HG03575 (cell line): ENCODE measurements at regions not wholly inside any gene's neighbourhood (a gene's known extent, or its start where the extent isn't known, plus 50 kb on each side); places are given as distances from the start of the nearest gene placed in this dataset.

Source experiments
- ATAC-seq: cut with Tn5 transposase; IDR thresholded peaks from one replicate; pipeline ENCODE4 v1.9.1; 2021; ENCODE audit not compliant: unreplicated experiment, insufficient number of reproducible peaks, low FRiP score; ENCODE audit errors: extremely low read depth

DNA sequence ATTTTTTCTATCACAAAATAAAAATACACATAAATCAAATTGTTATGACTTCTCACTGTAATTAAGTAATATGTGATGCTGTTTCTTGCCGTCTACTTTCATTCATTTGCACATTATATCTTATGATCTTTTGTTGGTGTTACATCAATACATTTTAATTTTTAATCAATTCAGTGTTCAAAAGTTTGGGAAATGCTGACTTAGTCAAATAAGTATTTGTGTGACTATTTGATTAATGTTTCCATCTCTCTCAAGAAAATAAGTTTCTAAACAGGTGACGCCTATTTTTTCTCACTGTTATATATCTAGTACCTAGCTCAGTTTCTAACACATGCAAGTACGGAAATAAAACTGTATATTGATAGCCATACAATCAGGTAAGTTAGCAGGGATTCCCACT, 329.5 kb upstream of the KIRREL3 start:
- no peak for ATAC-seq

- no peak for ATAC-seq
Observed at GRCh38 chr11:127308291-127308690, 307.7 kb upstream of the KIRREL3 start.

DNA sequence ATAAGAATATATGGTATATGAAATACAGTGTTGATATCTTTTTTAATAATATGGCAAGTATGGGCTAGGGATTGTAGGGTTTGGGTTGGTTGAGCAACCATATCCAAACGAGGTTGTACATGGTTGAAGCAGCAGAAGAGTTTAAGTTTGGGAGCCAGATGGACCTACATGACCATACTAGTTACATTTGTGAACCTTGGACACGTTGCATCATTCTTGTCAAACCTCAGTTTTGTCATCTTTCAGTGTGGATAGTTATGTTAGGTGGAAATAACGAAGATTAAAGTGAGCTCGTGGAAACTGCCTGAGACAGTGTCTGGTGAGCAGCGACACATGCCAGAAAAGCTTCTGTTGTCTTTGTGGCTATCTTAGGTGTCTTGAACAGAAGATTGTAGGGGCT, 307.1 kb upstream of the KIRREL3 start:
- no peak for ATAC-seq

GRCh38 chr11:127304634-127305033, 304.1 kb upstream of the KIRREL3 start:
- no peak for ATAC-seq

- no peak for ATAC-seq
Observed at GRCh38 chr11:127288926-127289325, 288.4 kb upstream of the KIRREL3 start.

DNA sequence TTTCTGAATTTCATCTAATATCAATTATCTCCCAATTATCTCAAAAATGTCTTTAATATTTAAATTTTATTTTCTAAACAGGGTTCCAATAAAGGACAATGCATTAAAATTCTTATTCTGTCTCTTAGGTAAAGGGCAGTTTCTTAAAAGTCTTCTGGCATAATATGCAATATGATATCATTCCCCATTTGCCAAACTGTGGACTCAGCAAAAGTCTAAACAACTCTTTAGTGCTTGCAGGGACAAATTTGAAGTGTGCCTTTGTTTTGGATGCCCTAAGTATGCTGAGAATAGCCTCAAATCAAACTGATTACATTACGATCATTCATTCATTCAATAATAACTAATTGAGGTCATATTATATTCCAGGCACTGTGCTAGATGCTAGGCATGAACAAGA, 281.0 kb upstream of the KIRREL3 start:
- no peak for ATAC-seq

DNA sequence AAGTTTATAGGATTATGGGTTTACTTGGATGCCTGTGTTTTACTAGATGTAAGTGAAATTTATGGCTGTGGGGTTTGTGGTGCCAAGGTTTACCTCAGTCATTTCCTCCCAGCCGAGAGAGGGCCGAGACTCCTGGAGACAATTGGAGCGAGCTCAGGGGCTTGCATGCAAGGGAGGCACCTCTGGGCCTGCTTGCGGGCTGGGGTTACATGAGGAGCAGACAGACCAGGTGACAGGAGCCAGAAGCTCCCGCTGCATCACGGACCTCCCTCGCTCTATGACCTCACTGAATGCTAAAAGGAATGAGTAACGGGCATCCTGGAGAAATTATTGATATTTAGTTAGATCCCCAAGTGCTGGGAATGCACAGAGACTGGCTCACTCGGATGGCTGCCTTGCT, 275.2 kb upstream of the KIRREL3 start:
- no peak for ATAC-seq

DNA sequence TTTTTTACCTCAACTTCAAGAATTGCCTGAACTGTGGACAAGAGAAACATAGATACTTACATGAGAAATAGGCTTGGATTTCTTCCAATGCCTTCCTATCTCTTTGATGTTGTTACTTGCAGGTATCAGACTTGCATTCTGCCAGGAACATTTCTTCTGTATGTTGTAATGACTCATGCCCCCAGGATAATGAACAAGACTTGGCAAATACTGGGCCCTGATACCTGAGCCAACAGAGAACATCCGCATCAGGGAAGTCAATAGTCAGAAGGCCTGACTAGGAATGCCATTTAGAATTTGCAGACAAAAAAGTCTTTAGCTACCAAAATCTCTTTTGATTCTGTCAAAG, 273.7 kb upstream of the KIRREL3 start:
- ATAC-seq, result no peak

DNA sequence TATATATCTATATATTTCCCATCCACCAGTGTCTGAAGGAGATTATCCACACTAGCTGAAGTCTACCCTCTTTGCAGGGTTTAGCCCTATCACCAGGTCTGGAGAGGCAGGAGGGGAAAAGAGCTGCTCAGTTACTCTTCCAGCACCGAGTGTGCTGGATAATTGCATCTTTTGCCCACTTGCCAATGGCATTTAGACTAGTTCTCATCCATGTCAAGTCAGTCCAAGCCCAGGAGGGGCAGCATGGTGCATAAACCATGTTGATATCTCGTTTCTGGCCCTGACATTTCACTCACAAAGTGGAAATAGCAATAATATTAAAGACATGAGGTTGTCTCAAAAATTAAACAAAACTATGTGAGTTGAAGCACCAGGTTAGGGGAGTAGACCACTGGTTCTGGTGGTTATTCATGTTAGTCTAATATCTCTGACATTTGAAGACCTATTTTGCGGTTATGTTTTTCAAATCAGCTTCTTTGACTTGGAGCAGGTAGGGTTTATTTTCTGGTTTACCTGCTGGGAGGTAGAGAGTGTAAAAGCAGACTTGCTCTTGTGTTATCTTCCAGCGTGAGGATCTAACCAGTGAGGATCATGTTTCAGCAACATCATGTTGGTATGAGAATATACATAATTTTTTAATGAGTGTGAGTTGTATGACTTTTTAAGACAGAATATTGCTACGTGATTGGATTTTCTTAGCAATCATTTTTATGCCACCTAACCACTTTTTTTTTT, 273.2 kb upstream of the KIRREL3 start:
- ATAC-seq, result no peak

GRCh38 chr11:127270851-127271250, 270.3 kb upstream of the KIRREL3 start:
- ATAC-seq, result no peak

- ATAC-seq, result no peak
Observed at GRCh38 chr11:127269911-127270310, 269.3 kb upstream of the KIRREL3 start.

DNA sequence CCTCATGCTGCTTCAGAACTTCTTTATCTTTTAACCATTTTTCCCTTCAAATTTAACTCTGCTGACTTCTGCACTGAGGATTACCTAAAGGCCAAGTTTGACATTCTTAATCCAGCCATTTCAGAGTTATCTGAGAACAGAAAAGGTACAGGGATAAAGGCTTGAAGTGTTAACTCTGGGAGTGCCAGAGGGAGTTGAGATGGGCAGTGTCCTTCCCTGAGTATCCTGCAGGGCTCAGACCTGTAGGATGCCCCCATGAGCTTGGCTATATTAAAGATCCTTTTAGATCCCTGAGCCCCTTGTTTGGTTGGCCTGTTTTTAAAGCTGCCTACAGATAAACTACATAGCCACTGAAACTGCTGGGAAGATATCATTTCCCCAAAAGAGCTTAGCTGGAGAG, 268.4 kb upstream of the KIRREL3 start:
- no peak for ATAC-seq

DNA sequence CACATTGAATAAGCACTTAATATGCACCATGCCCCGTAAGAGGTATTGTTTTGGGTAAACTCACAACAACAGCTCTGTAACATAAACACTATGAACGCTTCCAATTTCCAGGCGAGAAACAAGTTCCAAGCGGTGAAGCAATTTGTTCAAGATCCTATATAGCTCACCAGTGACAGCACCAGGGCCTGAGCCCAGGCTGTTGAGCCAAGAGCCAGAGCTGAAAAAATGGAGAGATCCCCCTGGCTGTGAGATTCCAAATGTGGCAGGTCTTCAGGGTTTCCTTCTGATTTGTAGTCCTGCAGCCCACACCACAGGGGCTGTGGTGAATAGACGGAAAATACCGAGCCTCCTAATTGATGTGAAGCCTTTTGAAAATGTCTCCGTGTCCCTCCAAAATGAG, 268.0 kb upstream of the KIRREL3 start:
- no peak for ATAC-seq

- ATAC-seq, result no peak
Observed at GRCh38 chr11:127259102-127259501, 258.5 kb upstream of the KIRREL3 start.

DNA sequence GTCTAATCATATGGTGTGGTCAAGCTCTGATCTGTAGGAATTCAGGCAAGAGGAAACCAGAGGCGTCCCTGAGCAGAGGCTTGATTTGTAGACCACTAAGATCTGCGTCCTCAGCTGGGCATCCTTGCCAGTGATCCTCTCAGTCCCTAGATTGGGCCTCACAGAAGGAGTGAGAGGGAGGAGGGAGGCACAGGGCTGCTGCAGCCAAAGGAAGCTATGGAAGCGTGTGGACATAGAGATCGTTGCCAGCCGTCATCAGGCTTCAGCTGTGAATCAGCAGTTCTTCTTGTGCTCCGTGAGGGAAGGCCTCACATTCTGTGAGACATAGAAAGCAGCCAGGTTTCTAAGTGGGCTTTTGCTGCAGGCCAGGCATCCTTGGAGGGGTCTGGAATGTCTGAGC, 254.6 kb upstream of the KIRREL3 start:
- ATAC-seq, result no peak

GRCh38 chr11:127252321-127252720, 251.8 kb upstream of the KIRREL3 start:
- ATAC-seq, result peak; percentile 49

GRCh38 chr11:127249576-127249975, 249.0 kb upstream of the KIRREL3 start:
- no peak for ATAC-seq

DNA sequence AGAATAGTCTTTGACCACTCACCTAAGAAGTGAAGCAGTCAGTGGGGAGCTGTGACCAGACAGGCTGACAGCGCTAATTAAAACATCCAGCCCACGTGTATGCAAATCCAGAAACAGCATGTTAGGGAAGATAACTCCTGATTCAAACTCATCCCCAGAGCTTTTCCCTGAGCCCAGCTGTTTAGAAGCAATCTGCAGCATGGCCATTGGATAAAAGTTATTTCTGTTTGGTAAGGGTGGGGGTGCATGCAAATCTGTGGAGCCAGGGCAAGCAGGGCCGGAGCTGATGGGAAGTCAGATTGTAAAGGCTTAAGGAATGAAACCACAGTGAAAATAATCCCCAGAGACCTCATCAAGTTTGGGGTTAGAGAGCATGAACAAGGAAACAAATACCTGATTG, 247.9 kb upstream of the KIRREL3 start:
- ATAC-seq, result no peak

- no peak for ATAC-seq
Observed at GRCh38 chr11:127247261-127247851, 246.8 kb upstream of the KIRREL3 start.

GRCh38 chr11:127242676-127243075, 242.1 kb upstream of the KIRREL3 start:
- ATAC-seq, result no peak

DNA sequence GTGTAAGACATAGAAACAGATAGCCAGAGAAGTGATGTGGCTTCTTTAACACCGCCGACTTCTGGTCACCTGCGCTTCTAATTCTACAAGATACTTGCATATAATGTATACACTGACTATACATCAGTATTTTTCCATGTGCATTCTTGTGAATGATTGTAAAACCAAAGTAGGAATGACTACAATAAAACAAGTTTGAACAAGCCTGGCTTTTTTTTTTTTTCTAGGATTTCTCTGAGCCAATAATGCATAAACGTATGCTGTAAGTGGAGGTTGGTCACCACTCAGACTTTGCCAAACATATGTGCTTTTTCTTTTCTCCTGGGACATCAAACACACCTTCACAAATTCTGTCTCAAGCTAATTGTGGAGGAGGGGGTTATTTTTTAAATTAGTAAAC, 237.8 kb upstream of the KIRREL3 start:
- ATAC-seq, result no peak
